Caco-2 (cell line): ENCODE measurements at regions not wholly inside any gene's neighbourhood (a gene's known extent, or its start where the extent isn't known, plus 50 kb on each side); places are given as distances from the start of the nearest gene placed in this dataset.

ENCODE experiments used
- BruUV-seq: library from RNA; stranded (reverse); fragments of 400-500 nt; replicated peaks from 2 replicates; lab custom pipeline; 2021; lab: Mats Ljungman, UMichigan
- CTCF ChIA-PET: fragments of 300-600 bp; sonication (Branson Sonifier 250); formaldehyde crosslinking; loops from one replicate; lab custom pipeline; 2022; ENCODE audit warnings: antibody characterized with exemption; lab: Charles Lee
- POLR2A ChIA-PET: fragments of 300-600 bp; sonication (Branson Sonifier 250); formaldehyde crosslinking; loops from one replicate; lab custom pipeline; 2022; ENCODE audit warnings: antibody characterized with exemption; lab: Charles Lee
- DNase-seq, 2 experiments: peaks; one replicate each; pipeline versions ENCODE4 v3.0.0 to v3.0.0-alpha.2; 2020 to 2022
- H3K27me3 ChIP-seq: replicated peaks from 2 replicates; pipeline ENCODE4 v1.6.0; 2011; ENCODE audit warnings: low read length; ENCODE audit not compliant: control insufficient read depth, insufficient read depth
- H3K36me3 ChIP-seq: 2 replicates; pipeline ENCODE4 v1.5.1; 2011; ENCODE audit warnings: low read length; ENCODE audit not compliant: control insufficient read depth, insufficient read depth
- H3K4me1 ChIP-seq: fragments of 250-450 bp; sonication (Bioruptor Pico); 2 replicates; pipeline ENCODE4 v1.5.1; 2020; ENCODE audit warnings: mild to moderate bottlenecking
- H3K4me3 ChIP-seq: 2 replicates; pipeline ENCODE4 v1.5.1; 2011; ENCODE audit warnings: low read depth, mild to moderate bottlenecking, control low read depth, low read length
- H3K9me3 ChIP-seq: fragments of 250-450 bp; sonication (Bioruptor Pico); 2 replicates; pipeline ENCODE4 v1.5.1; 2020; ENCODE audit warnings: mild to moderate bottlenecking, moderate library complexity
- H3K27ac Mint-ChIP-seq: one replicate; pipeline ENCODE4 v1.8.0; 2022; ENCODE audit warnings: mixed read lengths; ENCODE audit not compliant: unreplicated experiment
- H3K27me3 Mint-ChIP-seq: one replicate; pipeline ENCODE4 v1.8.0; 2022; ENCODE audit warnings: mixed read lengths; ENCODE audit not compliant: insufficient read depth, unreplicated experiment
- H3K36me3 Mint-ChIP-seq: one replicate; pipeline ENCODE4 v1.8.0; 2022; ENCODE audit warnings: mild to moderate bottlenecking, mixed read lengths; ENCODE audit not compliant: insufficient read depth, unreplicated experiment
- H3K4me1 Mint-ChIP-seq: one replicate; pipeline ENCODE4 v1.8.0; 2022; ENCODE audit warnings: low read depth, mixed read lengths; ENCODE audit not compliant: unreplicated experiment
- H3K4me3 Mint-ChIP-seq: one replicate; pipeline ENCODE4 v1.8.0; 2022; ENCODE audit warnings: mild to moderate bottlenecking, moderate library complexity, mixed read lengths; ENCODE audit not compliant: unreplicated experiment
- H3K9me3 Mint-ChIP-seq: one replicate; pipeline ENCODE4 v1.8.0; 2022; ENCODE audit warnings: mixed read lengths; ENCODE audit not compliant: unreplicated experiment
- intact Hi-C: fragments of 100-400 bp; cut with micrococcal nuclease; formaldehyde crosslinking; loops from one replicate; pipeline ENCODE4 v1.10.0; 2022; ENCODE audit not compliant: unreplicated experiment
- TF ChIP-seq, protein P1 (sequence below), 2 experiments: fragments of 200-600 bp in 1 of 2; IDR thresholded peaks; 1 replicate in 1 of 2; 2 replicates in 1 of 2; pipeline versions ENCODE4 v1.5.1 to v1.8.0; 2011 to 2022; ENCODE audit warnings: antibody characterized with exemption in 1 of 2, control low read depth in 1 of 2, inconsistent platforms in 1 of 2, low read depth in 1 of 2, low read length in 1 of 2, mild to moderate bottlenecking in 1 of 2, moderate library complexity in 1 of 2; ENCODE audit not compliant: insufficient read depth in 1 of 2, severe bottlenecking in 1 of 2, unreplicated experiment in 1 of 2

DNA sequence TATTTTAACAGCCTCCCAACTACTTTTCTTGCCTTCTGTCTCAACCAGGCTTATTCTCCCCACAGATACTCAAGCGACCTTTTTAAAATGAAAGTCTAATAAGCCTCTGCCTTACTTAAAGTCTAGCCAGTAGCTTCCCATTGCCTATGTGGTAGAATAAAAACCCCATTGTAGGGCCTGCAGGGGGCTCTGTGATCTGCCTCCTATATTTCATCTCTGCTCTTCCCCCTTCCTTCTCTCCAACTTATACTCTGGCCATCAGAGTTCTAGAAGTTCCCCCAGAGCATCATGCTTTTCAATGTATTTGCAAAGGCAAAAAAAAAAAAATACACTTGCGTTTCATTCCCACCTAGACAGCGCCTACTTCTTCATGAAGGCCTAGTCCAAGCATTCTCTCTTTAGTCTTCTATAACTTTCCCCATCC lies 167.7 kb upstream of the ADO start:
- H3K4me3 ChIP-seq = no peak overlapping the region
- Mint-ChIP-seq H3K36me3 (no peaks in the 10 kb centered on the region), H3K4me3 (no peak overlapping the region), H3K27me3 (no peaks in the 10 kb centered on the region), H3K27ac (no peak overlapping the region), H3K9me3 (no peaks in the 10 kb centered on the region), H3K4me1 (no peaks in the 10 kb centered on the region)
- POLR2A ChIA-PET = no interaction called here
- no peaks in the 10 kb centered on the region for H3K4me1 ChIP-seq
- no peaks in the 10 kb centered on the region; the same call in 1 of the 2 replicates for H3K27me3 ChIP-seq
- no peaks in the 10 kb centered on the region for H3K9me3 ChIP-seq
- BruUV-seq = no TSS peak
- intact Hi-C loops = no loop called here
- H3K36me3 ChIP-seq = no peaks in the 10 kb centered on the region
- CTCF ChIA-PET = interaction anchor here (0.7 kb wide), 1 partner anchor 526 kb away, joined by 3 read pairs; no protein-coding TSS in a partner anchor
- TF ChIP-seq, protein P1, sequence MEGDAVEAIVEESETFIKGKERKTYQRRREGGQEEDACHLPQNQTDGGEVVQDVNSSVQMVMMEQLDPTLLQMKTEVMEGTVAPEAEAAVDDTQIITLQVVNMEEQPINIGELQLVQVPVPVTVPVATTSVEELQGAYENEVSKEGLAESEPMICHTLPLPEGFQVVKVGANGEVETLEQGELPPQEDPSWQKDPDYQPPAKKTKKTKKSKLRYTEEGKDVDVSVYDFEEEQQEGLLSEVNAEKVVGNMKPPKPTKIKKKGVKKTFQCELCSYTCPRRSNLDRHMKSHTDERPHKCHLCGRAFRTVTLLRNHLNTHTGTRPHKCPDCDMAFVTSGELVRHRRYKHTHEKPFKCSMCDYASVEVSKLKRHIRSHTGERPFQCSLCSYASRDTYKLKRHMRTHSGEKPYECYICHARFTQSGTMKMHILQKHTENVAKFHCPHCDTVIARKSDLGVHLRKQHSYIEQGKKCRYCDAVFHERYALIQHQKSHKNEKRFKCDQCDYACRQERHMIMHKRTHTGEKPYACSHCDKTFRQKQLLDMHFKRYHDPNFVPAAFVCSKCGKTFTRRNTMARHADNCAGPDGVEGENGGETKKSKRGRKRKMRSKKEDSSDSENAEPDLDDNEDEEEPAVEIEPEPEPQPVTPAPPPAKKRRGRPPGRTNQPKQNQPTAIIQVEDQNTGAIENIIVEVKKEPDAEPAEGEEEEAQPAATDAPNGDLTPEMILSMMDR (IDR thresholded peaks at IDR 0.05; ENCODE audit: insufficient read depth in 1 of 2, low read depth in 1 of 2, low read length in 1 of 2, severe bottlenecking in 1 of 2, unreplicated experiment in 1 of 2) = peak in 1 of 2 experiments; percentile 26
- no peak for DNase-seq

DNA sequence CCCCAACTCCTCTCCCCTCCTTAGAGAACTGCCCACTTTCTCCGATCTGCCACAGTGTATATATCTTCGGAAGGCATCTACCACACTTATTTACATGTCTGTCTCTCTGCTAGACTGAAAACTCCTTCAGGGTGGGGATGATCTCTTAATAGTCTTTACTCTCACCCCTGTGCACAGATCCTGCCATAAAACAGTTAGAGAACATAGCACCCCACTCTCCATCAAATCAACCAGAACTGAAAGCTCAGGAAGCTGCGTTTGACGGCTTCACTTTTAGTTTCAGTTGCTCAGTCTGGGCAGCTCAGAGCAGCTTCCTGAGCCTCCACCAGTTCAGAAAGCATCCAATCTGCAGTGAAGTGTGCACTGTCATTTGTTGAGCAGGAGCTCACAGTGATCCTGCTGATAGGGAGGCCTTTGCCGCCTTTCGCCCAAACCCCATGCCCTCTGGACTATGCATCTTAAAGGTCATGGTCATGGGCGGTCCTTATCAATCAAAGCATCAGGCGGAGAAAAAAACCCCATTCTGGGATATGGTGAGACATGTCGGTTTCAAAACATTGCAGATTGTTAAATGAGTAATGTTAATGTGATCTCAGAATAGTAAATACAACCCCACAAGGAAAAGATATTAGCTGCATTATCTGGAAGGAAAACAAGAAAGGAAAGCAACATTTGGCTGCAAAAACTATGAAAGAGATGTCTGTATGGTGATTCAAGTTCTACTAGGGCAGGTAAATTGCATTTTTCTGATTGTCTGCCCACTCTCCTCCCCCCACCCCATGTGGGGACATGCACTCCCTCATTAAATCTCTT lies 167.1 kb upstream of the ADO start:
- BruUV-seq = no TSS peak
- POLR2A ChIA-PET = no interaction called here
- Mint-ChIP-seq H3K27ac (no peak overlapping the region), H3K4me3 (no peak overlapping the region), H3K27me3 (no peaks in the 10 kb centered on the region), H3K36me3 (no peaks in the 10 kb centered on the region), H3K4me1 (no peaks in the 10 kb centered on the region), H3K9me3 (no peaks in the 10 kb centered on the region)
- no peaks in the 10 kb centered on the region for H3K4me1 ChIP-seq
- H3K9me3 ChIP-seq = no peaks in the 10 kb centered on the region
- no peak for DNase-seq
- TF ChIP-seq, protein P1 (IDR thresholded peaks at IDR 0.05; ENCODE audit: insufficient read depth in 1 of 2, low read depth in 1 of 2, low read length in 1 of 2, severe bottlenecking in 1 of 2, unreplicated experiment in 1 of 2) = no peak
- intact Hi-C loops = no loop called here
- H3K36me3 ChIP-seq = no peaks in the 10 kb centered on the region
- CTCF ChIA-PET = no interaction called here
- H3K4me3 ChIP-seq = no peak overlapping the region
- H3K27me3 ChIP-seq = no peaks in the 10 kb centered on the region; the same call in 1 of the 2 replicates

DNA sequence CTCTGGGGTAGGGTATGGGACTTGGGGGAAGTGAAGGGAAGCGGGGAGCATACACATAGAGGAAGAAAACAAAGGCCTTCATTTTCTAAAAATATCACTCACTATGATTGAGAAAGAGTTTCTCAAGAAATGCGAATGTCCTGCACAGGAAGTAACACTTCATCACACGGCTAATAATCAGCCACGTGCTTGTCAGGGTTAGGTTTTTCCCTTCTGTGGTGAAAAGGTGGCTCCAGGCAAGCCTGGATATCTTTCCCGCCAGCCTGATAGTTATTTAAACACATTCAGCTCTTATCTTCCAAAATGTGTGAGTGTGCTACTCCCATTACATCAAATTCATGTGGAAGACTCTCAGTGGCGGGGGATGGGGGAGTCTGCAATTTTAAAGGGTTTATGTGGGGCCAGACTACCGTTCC lies 166.4 kb upstream of the ADO start:
- Mint-ChIP-seq H3K36me3 (no peaks in the 10 kb centered on the region), H3K27me3 (peaks cover 4% of the 10 kb centered on the region), H3K4me3 (no peak overlapping the region), H3K9me3 (no peaks in the 10 kb centered on the region), H3K4me1 (no peaks in the 10 kb centered on the region), H3K27ac (no peak overlapping the region)
- ChIA-PET CTCF (no interaction called here), POLR2A (no interaction called here)
- no peak for DNase-seq
- BruUV-seq = no TSS peak
- Histone ChIP-seq H3K4me1 (no peaks in the 10 kb centered on the region), H3K27me3 (no peaks in the 10 kb centered on the region; the same call in 1 of the 2 replicates), H3K36me3 (no peaks in the 10 kb centered on the region), H3K4me3 (no peak overlapping the region), H3K9me3 (no peaks in the 10 kb centered on the region)
- TF ChIP-seq, protein P1 (IDR thresholded peaks at IDR 0.05; ENCODE audit: insufficient read depth in 1 of 2, low read depth in 1 of 2, low read length in 1 of 2, severe bottlenecking in 1 of 2, unreplicated experiment in 1 of 2) = no peak
- intact Hi-C loops = no loop called here
